ENCODE measurements at regions not wholly inside any gene's neighbourhood (a gene's known extent, or its start where the extent isn't known, plus 50 kb on each side); places are given as distances from the start of the nearest gene placed in this dataset.

DNA sequence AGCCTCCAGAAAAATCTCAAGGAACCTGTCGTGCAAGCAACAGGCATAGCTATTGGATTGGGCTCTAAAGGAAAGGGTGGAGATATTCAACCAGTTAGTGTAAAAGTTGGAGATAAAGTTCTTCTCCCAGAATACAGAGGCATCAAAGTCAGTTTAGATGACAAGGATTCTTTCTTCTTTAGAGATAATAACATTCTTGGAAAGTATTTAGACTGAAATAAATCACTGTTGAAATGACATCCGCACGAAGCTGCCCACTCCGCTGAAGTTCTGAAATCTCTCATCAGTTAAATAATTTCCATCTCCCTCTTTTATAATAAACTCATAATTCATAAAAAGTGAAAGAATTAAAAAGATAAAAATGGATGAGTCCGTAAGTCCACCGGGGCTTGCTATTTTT lies 1354.9 kb upstream of the TMEM132C start:
- Histone ChIP-seq H3K27ac (ENCODE audit: low read depth, low read length) (no peak overlapping the region), H3K36me3 (ENCODE audit: control insufficient read depth in 3 of 3, insufficient read depth in 3 of 3, low read length in 3 of 3) (no peaks in the 10 kb centered on the region), H3K9ac (ENCODE audit: low read depth in 1 of 3, low read length in 3 of 3) (no peak overlapping the region), H3K4me1 (ENCODE audit: control insufficient read depth in 3 of 3, insufficient read depth in 3 of 3, low read length in 3 of 3) (no peaks in the 10 kb centered on the region), H3K27me3 (ENCODE audit: control insufficient read depth in 3 of 3, insufficient read depth in 3 of 3, low read length in 3 of 3) (no peaks in the 10 kb centered on the region), H3K4me3 (ENCODE audit: low read length in 3 of 3) (no peak overlapping the region), H3K9me3 (ENCODE audit: control insufficient read depth in 3 of 3, low read length in 3 of 3) (no peaks in the 10 kb centered on the region)

DNA sequence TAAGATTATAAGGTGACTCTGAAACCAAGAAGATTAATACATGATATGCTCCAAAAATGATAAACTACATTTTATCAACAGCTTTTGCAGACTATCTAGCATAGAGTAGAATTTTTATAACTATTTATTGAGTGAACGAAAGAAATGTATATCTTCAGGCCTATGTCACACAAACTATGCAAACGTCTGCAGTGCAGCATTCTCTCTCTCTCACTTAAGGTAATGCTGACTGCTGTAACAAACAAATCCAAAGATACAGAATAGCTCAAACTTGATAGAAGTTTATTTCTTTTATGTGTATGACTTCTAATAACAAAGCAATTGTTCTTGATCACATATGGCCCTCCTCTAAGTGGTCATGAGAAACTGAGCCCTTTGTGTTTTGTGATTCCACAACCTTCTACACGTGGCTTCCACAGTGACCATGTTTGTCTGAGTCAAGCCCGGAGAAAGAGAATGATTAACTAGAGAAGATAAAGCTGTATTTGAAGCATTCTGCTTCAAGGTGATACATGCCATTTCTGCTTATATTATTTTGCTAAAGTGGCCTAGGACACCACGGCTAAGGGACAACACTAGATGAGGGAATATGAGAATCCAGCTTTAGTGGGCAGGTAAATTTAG lies 1352.7 kb upstream of the TMEM132C start:
- no peak overlapping the region for H3K9ac ChIP-seq (ENCODE audit: low read depth in 1 of 3, low read length in 3 of 3)
- H3K36me3 ChIP-seq (ENCODE audit: control insufficient read depth in 3 of 3, insufficient read depth in 3 of 3, low read length in 3 of 3): no peaks in the 10 kb centered on the region
- H3K9me3 ChIP-seq (ENCODE audit: control insufficient read depth in 3 of 3, low read length in 3 of 3): no peaks in the 10 kb centered on the region
- no peak overlapping the region for H3K4me3 ChIP-seq (ENCODE audit: low read length in 3 of 3)
- no peaks in the 10 kb centered on the region for H3K4me1 ChIP-seq (ENCODE audit: control insufficient read depth in 3 of 3, insufficient read depth in 3 of 3, low read length in 3 of 3)
- no peaks in the 10 kb centered on the region for H3K27me3 ChIP-seq (ENCODE audit: control insufficient read depth in 3 of 3, insufficient read depth in 3 of 3, low read length in 3 of 3)
- no peak overlapping the region for H3K27ac ChIP-seq (ENCODE audit: low read depth, low read length)

DNA sequence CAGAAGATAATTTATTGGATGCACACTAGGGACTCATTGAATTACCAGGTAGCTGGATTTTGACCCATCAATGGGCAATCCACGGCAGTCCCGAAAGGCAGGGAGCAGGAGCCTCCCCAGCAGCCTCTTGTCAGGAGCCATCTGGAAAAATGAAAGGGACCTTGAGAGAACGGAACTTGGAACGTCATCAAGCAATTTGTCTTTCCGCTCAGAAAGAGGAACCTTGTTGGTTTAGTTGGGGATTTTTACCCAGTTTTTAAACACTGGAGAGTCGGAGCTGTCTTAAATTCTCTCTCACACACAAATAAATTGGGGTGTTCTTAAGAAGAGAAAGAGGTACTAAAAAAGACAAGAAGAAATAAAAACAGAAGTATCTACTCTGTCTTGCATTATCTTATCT lies 1351.7 kb upstream of the TMEM132C start:
- no peaks in the 10 kb centered on the region for H3K27me3 ChIP-seq (ENCODE audit: control insufficient read depth in 3 of 3, insufficient read depth in 3 of 3, low read length in 3 of 3)
- H3K9ac ChIP-seq (ENCODE audit: low read depth in 1 of 3, low read length in 3 of 3): no peak overlapping the region
- no peak overlapping the region for H3K4me3 ChIP-seq (ENCODE audit: low read length in 3 of 3)
- no peak overlapping the region for H3K27ac ChIP-seq (ENCODE audit: low read depth, low read length)
- no peaks in the 10 kb centered on the region for H3K36me3 ChIP-seq (ENCODE audit: control insufficient read depth in 3 of 3, insufficient read depth in 3 of 3, low read length in 3 of 3)
- H3K9me3 ChIP-seq (ENCODE audit: control insufficient read depth in 3 of 3, low read length in 3 of 3): no peaks in the 10 kb centered on the region
- H3K4me1 ChIP-seq (ENCODE audit: control insufficient read depth in 3 of 3, insufficient read depth in 3 of 3, low read length in 3 of 3): no peaks in the 10 kb centered on the region

DNA sequence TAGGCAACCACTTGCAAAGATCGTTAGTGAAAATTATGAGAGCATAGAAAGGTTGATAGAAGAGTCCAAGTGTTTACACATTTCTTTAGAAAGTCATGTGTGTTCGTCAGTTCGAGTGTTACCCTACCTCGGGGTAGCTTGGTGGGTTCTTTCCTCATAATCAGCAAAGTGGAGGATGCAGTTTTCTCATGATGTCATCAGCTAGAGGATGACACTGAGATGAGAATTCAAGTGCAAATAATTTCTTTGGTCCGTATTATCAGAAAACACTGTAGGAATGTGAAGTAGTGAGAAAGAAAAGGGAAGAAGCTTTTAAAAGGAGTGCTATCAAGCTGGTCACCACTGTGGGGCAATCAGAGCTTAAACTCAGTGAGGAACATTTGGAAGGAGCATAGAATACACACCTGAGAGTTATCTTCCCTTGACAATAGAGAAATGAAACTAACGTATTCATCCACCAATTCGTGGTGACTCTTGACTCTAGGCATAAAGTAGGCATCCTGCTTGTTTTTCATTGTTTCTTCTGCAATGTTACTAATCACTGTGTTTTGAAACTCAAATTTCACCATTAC lies 1340.9 kb upstream of the TMEM132C start:
- no peaks in the 10 kb centered on the region for H3K9me3 ChIP-seq (ENCODE audit: control insufficient read depth in 3 of 3, low read length in 3 of 3)
- no peaks in the 10 kb centered on the region for H3K27me3 ChIP-seq (ENCODE audit: control insufficient read depth in 3 of 3, insufficient read depth in 3 of 3, low read length in 3 of 3)
- H3K36me3 ChIP-seq (ENCODE audit: control insufficient read depth in 3 of 3, insufficient read depth in 3 of 3, low read length in 3 of 3): no peaks in the 10 kb centered on the region
- no peak overlapping the region for H3K27ac ChIP-seq (ENCODE audit: low read depth, low read length)
- H3K9ac ChIP-seq (ENCODE audit: low read depth in 1 of 3, low read length in 3 of 3): no peak overlapping the region
- H3K4me1 ChIP-seq (ENCODE audit: control insufficient read depth in 3 of 3, insufficient read depth in 3 of 3, low read length in 3 of 3): no peaks in the 10 kb centered on the region
- no peak overlapping the region for H3K4me3 ChIP-seq (ENCODE audit: low read length in 3 of 3)

DNA sequence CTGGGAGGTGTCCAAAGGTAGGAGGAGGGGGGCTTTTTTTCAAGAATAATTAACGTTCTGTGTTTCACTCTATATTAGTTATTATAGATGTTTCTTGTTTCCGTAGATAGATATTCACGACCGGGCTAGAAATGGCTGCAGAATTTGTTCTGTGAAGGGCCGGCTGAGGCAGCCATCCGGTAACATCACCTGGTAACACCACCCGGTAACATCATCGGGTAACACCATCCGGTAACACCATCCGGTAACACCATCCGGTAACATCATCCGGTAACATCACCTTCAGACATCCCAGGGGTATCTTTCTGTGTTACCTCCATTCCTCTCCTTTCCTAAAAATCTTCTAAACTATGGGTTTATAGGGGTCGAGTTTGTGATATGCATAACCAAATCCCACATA lies 1336.7 kb upstream of the TMEM132C start:
- H3K27ac ChIP-seq (ENCODE audit: low read depth, low read length): no peak overlapping the region
- no peak overlapping the region for H3K4me3 ChIP-seq (ENCODE audit: low read length in 3 of 3)
- H3K9ac ChIP-seq (ENCODE audit: low read depth in 1 of 3, low read length in 3 of 3): no peak overlapping the region
- H3K36me3 ChIP-seq (ENCODE audit: control insufficient read depth in 3 of 3, insufficient read depth in 3 of 3, low read length in 3 of 3): no peaks in the 10 kb centered on the region
- H3K9me3 ChIP-seq (ENCODE audit: control insufficient read depth in 3 of 3, low read length in 3 of 3): no peaks in the 10 kb centered on the region
- H3K4me1 ChIP-seq (ENCODE audit: control insufficient read depth in 3 of 3, insufficient read depth in 3 of 3, low read length in 3 of 3): no peaks in the 10 kb centered on the region
- no peaks in the 10 kb centered on the region for H3K27me3 ChIP-seq (ENCODE audit: control insufficient read depth in 3 of 3, insufficient read depth in 3 of 3, low read length in 3 of 3)

DNA sequence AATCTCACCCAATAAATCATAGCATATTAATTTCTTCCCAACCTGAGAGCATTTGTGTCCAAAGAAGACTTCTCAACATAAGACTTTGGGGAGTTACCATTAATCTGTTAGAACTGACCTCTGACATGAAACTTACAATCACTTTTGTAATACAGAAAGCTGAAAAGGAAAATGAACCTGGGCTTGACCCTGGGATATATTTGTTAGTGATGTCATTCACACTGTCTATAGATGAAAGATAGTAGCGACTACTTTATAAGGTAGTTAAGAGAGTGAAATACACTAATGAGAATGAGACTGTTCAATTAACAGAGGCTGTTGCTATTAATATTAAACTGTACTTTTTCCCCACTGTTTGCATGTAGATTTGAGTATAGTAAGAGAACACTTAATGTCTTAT lies 1334.8 kb upstream of the TMEM132C start:
- no peaks in the 10 kb centered on the region for H3K9me3 ChIP-seq (ENCODE audit: control insufficient read depth in 3 of 3, low read length in 3 of 3)
- H3K36me3 ChIP-seq (ENCODE audit: control insufficient read depth in 3 of 3, insufficient read depth in 3 of 3, low read length in 3 of 3): no peaks in the 10 kb centered on the region
- no peaks in the 10 kb centered on the region for H3K27me3 ChIP-seq (ENCODE audit: control insufficient read depth in 3 of 3, insufficient read depth in 3 of 3, low read length in 3 of 3)
- H3K4me1 ChIP-seq (ENCODE audit: control insufficient read depth in 3 of 3, insufficient read depth in 3 of 3, low read length in 3 of 3): peaks cover 3 to 8% (median 4%) of the 10 kb centered on the region in 3 donors
- no peak overlapping the region for H3K9ac ChIP-seq (ENCODE audit: low read depth in 1 of 3, low read length in 3 of 3)
- no peak overlapping the region for H3K4me3 ChIP-seq (ENCODE audit: low read length in 3 of 3)
- H3K27ac ChIP-seq (ENCODE audit: low read depth, low read length): no peak overlapping the region

DNA sequence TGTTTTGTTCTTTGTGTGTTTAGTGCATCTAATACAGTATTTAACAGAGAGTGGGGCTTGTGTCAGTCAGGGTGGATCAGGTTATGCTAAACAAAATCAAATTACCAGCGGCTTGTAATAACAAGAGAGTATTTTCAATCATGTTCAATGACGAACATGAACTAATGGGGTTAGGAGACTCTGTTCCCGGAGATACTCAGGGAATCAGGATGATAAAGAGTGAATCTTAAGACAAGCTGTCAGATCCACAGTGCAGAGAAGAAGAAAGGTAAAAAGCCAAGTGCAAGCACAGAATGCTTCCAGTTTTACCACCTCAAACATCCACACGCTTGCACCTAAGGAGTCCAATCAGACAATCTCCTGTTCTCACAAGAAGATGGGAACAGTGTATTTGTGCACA lies 1331.5 kb upstream of the TMEM132C start:
- Histone ChIP-seq H3K9me3 (ENCODE audit: control insufficient read depth in 3 of 3, low read length in 3 of 3) (no peaks in the 10 kb centered on the region), H3K9ac (ENCODE audit: low read depth in 1 of 3, low read length in 3 of 3) (no peak overlapping the region), H3K4me3 (ENCODE audit: low read length in 3 of 3) (no peak overlapping the region), H3K4me1 (ENCODE audit: control insufficient read depth in 3 of 3, insufficient read depth in 3 of 3, low read length in 3 of 3) (peaks cover 3 to 8% (median 4%) of the 10 kb centered on the region in 3 donors), H3K27me3 (ENCODE audit: control insufficient read depth in 3 of 3, insufficient read depth in 3 of 3, low read length in 3 of 3) (no peaks in the 10 kb centered on the region), H3K27ac (ENCODE audit: low read depth, low read length) (no peak overlapping the region), H3K36me3 (ENCODE audit: control insufficient read depth in 3 of 3, insufficient read depth in 3 of 3, low read length in 3 of 3) (no peaks in the 10 kb centered on the region)

DNA sequence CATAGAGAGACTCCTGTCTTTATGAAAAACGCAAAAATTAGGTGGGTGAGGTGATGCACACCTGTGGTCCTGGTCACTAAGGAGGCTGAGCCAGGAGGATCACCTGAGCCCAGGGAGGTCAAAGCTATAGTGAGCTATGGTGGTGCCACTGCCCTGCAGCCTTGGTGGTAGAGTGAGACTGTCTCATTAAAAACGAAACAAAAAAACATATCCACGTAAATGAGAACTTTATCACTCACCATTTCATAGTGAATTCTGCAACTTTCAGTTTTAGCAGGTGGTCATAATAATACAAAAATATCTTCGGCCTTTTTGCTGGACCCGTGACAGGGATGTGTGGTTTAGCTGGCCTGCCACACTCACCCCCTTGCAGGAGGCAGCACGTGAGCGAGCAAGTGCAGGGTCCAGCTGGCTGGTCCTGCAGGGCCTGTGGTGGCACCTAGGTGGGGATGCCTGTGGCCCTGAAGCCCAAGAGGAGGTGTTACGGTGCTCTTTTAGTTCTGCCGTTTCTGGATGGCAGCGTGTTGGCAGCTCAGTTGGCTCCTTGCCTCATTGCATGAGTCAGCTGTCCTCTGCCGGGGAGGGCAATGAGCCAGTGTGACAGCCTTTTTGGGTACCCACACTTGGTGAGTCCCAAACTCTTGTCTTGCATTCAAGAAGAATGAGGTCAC lies 1330.7 kb upstream of the TMEM132C start:
- peak overlapping the region; percentile 42 to 52 (median 42) for H3K4me3 ChIP-seq (ENCODE audit: low read length in 3 of 3)
- H3K27ac ChIP-seq (ENCODE audit: low read depth, low read length): no peak overlapping the region
- peaks cover 3 to 8% (median 4%) of the 10 kb centered on the region in 3 donors for H3K4me1 ChIP-seq (ENCODE audit: control insufficient read depth in 3 of 3, insufficient read depth in 3 of 3, low read length in 3 of 3)
- no peaks in the 10 kb centered on the region for H3K9me3 ChIP-seq (ENCODE audit: control insufficient read depth in 3 of 3, low read length in 3 of 3)
- no peaks in the 10 kb centered on the region for H3K27me3 ChIP-seq (ENCODE audit: control insufficient read depth in 3 of 3, insufficient read depth in 3 of 3, low read length in 3 of 3)
- H3K9ac ChIP-seq (ENCODE audit: low read depth in 1 of 3, low read length in 3 of 3): no peak overlapping the region
- H3K36me3 ChIP-seq (ENCODE audit: control insufficient read depth in 3 of 3, insufficient read depth in 3 of 3, low read length in 3 of 3): no peaks in the 10 kb centered on the region

DNA sequence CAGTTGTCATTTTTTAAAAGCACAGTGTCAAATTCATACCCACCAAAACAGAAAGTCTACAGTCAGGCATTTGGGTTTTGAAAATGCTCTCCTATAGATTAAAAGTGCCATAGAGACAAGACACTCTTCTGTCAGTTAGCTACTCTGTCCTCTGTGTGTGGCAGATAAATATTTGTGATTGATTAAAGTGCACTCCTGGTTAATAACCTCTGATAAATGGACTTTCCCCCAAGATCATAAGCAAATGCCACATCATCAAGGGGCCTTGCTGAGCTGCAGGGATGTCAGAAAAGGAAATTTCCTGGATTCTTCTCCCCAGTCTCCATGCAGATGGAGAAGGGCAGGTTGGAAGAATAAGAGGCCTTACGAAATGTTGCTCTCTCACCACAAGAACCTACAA lies 1329.5 kb upstream of the TMEM132C start:
- H3K4me1 ChIP-seq (ENCODE audit: control insufficient read depth in 3 of 3, insufficient read depth in 3 of 3, low read length in 3 of 3): peaks cover 3 to 8% (median 4%) of the 10 kb centered on the region in 3 donors
- H3K27ac ChIP-seq (ENCODE audit: low read depth, low read length): no peak overlapping the region
- no peak overlapping the region for H3K4me3 ChIP-seq (ENCODE audit: low read length in 3 of 3)
- H3K36me3 ChIP-seq (ENCODE audit: control insufficient read depth in 3 of 3, insufficient read depth in 3 of 3, low read length in 3 of 3): no peaks in the 10 kb centered on the region
- no peak overlapping the region for H3K9ac ChIP-seq (ENCODE audit: low read depth in 1 of 3, low read length in 3 of 3)
- H3K9me3 ChIP-seq (ENCODE audit: control insufficient read depth in 3 of 3, low read length in 3 of 3): no peaks in the 10 kb centered on the region
- H3K27me3 ChIP-seq (ENCODE audit: control insufficient read depth in 3 of 3, insufficient read depth in 3 of 3, low read length in 3 of 3): no peaks in the 10 kb centered on the region

DNA sequence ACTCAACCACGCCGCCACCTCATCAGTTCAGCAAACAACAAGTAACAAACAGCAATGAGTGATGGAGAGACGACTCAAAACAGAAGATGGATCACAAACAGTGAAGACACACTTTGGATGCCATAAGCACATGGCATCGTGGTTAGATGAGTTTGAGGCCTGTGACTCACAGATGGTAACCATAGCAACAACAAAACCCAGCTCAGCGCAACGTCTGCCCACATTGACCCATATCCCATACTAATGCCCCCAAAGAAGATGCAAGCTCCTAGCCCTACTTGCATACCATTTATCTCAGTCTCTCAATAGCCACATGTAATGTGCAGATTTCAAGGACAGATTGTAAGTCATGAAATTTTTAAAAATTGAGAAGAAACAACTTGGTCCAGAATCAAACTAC lies 1322.3 kb upstream of the TMEM132C start:
- H3K4me1 ChIP-seq (ENCODE audit: control insufficient read depth in 3 of 3, insufficient read depth in 3 of 3, low read length in 3 of 3): no peaks in the 10 kb centered on the region
- no peak overlapping the region for H3K27ac ChIP-seq (ENCODE audit: low read depth, low read length)
- no peak overlapping the region for H3K9ac ChIP-seq (ENCODE audit: low read depth in 1 of 3, low read length in 3 of 3)
- no peaks in the 10 kb centered on the region for H3K9me3 ChIP-seq (ENCODE audit: control insufficient read depth in 3 of 3, low read length in 3 of 3)
- H3K36me3 ChIP-seq (ENCODE audit: control insufficient read depth in 3 of 3, insufficient read depth in 3 of 3, low read length in 3 of 3): no peaks in the 10 kb centered on the region
- no peak overlapping the region for H3K4me3 ChIP-seq (ENCODE audit: low read length in 3 of 3)
- no peaks in the 10 kb centered on the region for H3K27me3 ChIP-seq (ENCODE audit: control insufficient read depth in 3 of 3, insufficient read depth in 3 of 3, low read length in 3 of 3)

Measured in skeletal muscle tissue (tissue), 3 donors.